Left ventricle myocardium inferior (tissue), 1 donor: ENCODE measurements at regions not wholly inside any gene's neighbourhood (a gene's known extent, or its start where the extent isn't known, plus 50 kb on each side); places are given as distances from the start of the nearest gene placed in this dataset.
"Not testable (repeated sequence)": the region's sequence is repeated elsewhere in the genome, so short reads cannot be mapped to it uniquely, and the experiment has no call there.

Experiments used
- DNase-seq: peaks from one replicate; pipeline ENCODE4 v3.0.0-alpha.2; 2020
- H3K27ac ChIP-seq: fragments of 200-600 bp; replicated peaks from 2 replicates; pipeline ENCODE4 v1.8.0; 2021
- H3K27me3 ChIP-seq: fragments of 200-600 bp; 2 replicates; pipeline ENCODE4 v1.8.0; 2021; ENCODE audit warnings: low read depth
- H3K36me3 ChIP-seq: fragments of 200-600 bp; 2 replicates; pipeline ENCODE4 v1.8.0; 2021
- H3K4me1 ChIP-seq: fragments of 200-600 bp; 2 replicates; pipeline ENCODE4 v1.8.0; 2021
- H3K4me3 ChIP-seq: fragments of 200-600 bp; 2 replicates; pipeline ENCODE4 v1.8.0; 2021; ENCODE audit warnings: mild to moderate bottlenecking, moderate library complexity
- H3K9me3 ChIP-seq: fragments of 200-600 bp; replicated peaks from 2 replicates; pipeline ENCODE4 v1.8.0; 2021
- intact Hi-C: fragments of 100-400 bp; cut with micrococcal nuclease; formaldehyde crosslinking; loops from one replicate; pipeline ENCODE4 v1.11.0; 2022
- donor health status: DM: no; HTN: yes; CAD: no; lungs with severe emphysema.

- peaks cover 23% of the 10 kb centered on the region for H3K9me3 ChIP-seq
- H3K27ac ChIP-seq, H3K4me3 ChIP-seq, DNase-seq, H3K4me1 ChIP-seq, H3K27me3 ChIP-seq, intact Hi-C loops, H3K36me3 ChIP-seq: not testable (repeated sequence)
Measured at GRCh38 chr21:5217933-5218332, 5303.4 kb upstream of the TPTE start.

GRCh38 chr21:5219988-5220387, 5301.4 kb upstream of the TPTE start:
- H3K4me1 ChIP-seq, H3K27ac ChIP-seq, H3K4me3 ChIP-seq, DNase-seq, H3K36me3 ChIP-seq, H3K27me3 ChIP-seq, intact Hi-C loops: not testable (repeated sequence)
- peaks cover 24% of the 10 kb centered on the region for H3K9me3 ChIP-seq

GRCh38 chr21:5220468-5220867, 5300.9 kb upstream of the TPTE start:
- DNase-seq, H3K4me3 ChIP-seq, intact Hi-C loops, H3K27me3 ChIP-seq, H3K27ac ChIP-seq, H3K36me3 ChIP-seq, H3K4me1 ChIP-seq: not testable (repeated sequence)
- peaks cover 24% of the 10 kb centered on the region for H3K9me3 ChIP-seq

- H3K27ac ChIP-seq, DNase-seq, H3K36me3 ChIP-seq, intact Hi-C loops, H3K27me3 ChIP-seq, H3K4me3 ChIP-seq, H3K4me1 ChIP-seq: not testable (repeated sequence)
- peaks cover 31% of the 10 kb centered on the region for H3K9me3 ChIP-seq
Measured at GRCh38 chr21:5221458-5222050, 5299.8 kb upstream of the TPTE start.

- intact Hi-C loops, H3K4me1 ChIP-seq, H3K27ac ChIP-seq, H3K4me3 ChIP-seq, H3K27me3 ChIP-seq, H3K36me3 ChIP-seq, DNase-seq: not testable (repeated sequence)
- peaks cover 29% of the 10 kb centered on the region for H3K9me3 ChIP-seq
Measured at GRCh38 chr21:5222996-5223782, 5298.2 kb upstream of the TPTE start.

GRCh38 chr21:5224156-5224555, 5297.2 kb upstream of the TPTE start:
- H3K27ac ChIP-seq, H3K27me3 ChIP-seq, DNase-seq, H3K36me3 ChIP-seq, H3K4me3 ChIP-seq, intact Hi-C loops, H3K4me1 ChIP-seq: not testable (repeated sequence)
- peaks cover 24% of the 10 kb centered on the region for H3K9me3 ChIP-seq

GRCh38 chr21:5227252-5227651, 5294.1 kb upstream of the TPTE start:
- H3K27ac ChIP-seq, H3K36me3 ChIP-seq, intact Hi-C loops, DNase-seq, H3K4me3 ChIP-seq, H3K27me3 ChIP-seq, H3K4me1 ChIP-seq: not testable (repeated sequence)
- H3K9me3 ChIP-seq = peaks cover 21% of the 10 kb centered on the region

- H3K4me3 ChIP-seq, H3K27me3 ChIP-seq, H3K4me1 ChIP-seq, intact Hi-C loops, DNase-seq, H3K36me3 ChIP-seq, H3K27ac ChIP-seq: not testable (repeated sequence)
- peaks cover 39% of the 10 kb centered on the region for H3K9me3 ChIP-seq
Measured at GRCh38 chr21:5230561-5230960, 5290.8 kb upstream of the TPTE start.

- H3K4me1 ChIP-seq, intact Hi-C loops, H3K36me3 ChIP-seq, H3K27me3 ChIP-seq, H3K27ac ChIP-seq, DNase-seq, H3K4me3 ChIP-seq: not testable (repeated sequence)
- H3K9me3 ChIP-seq = peaks cover 37% of the 10 kb centered on the region
Measured at GRCh38 chr21:5231261-5231660, 5290.1 kb upstream of the TPTE start.

GRCh38 chr21:5232176-5232958, 5289.0 kb upstream of the TPTE start:
- intact Hi-C loops, H3K27ac ChIP-seq, H3K4me3 ChIP-seq, H3K27me3 ChIP-seq, DNase-seq, H3K36me3 ChIP-seq, H3K4me1 ChIP-seq: not testable (repeated sequence)
- H3K9me3 ChIP-seq = peaks cover 40% of the 10 kb centered on the region

GRCh38 chr21:5235761-5236160, 5285.6 kb upstream of the TPTE start:
- H3K4me3 ChIP-seq, DNase-seq, H3K36me3 ChIP-seq, H3K4me1 ChIP-seq, H3K27me3 ChIP-seq, intact Hi-C loops, H3K27ac ChIP-seq: not testable (repeated sequence)
- H3K9me3 ChIP-seq = peaks cover 47% of the 10 kb centered on the region

- H3K4me1 ChIP-seq, intact Hi-C loops, H3K36me3 ChIP-seq, H3K27ac ChIP-seq, DNase-seq, H3K4me3 ChIP-seq, H3K27me3 ChIP-seq: not testable (repeated sequence)
- peaks cover 45% of the 10 kb centered on the region for H3K9me3 ChIP-seq
Measured at GRCh38 chr21:5236846-5237675, 5284.3 kb upstream of the TPTE start.

- intact Hi-C loops, H3K4me3 ChIP-seq, H3K27ac ChIP-seq, H3K4me1 ChIP-seq, H3K36me3 ChIP-seq, DNase-seq, H3K27me3 ChIP-seq: not testable (repeated sequence)
- peaks cover 32% of the 10 kb centered on the region for H3K9me3 ChIP-seq
Measured at GRCh38 chr21:5240521-5240920, 5280.9 kb upstream of the TPTE start.
